Stimulated activated CD4-positive, alpha-beta T cell treated with anti-CD3 and anti-CD28 coated beads, Interleukin-4, amount 100 ng/mL, for 1 hour (primary cell): ENCODE measurements at regions not wholly inside any gene's neighbourhood (a gene's known extent, or its start where the extent isn't known, plus 50 kb on each side); places are given as distances from the start of the nearest gene placed in this dataset.

Experiments
- DNase-seq: peaks from one replicate; pipeline ENCODE4 v3.0.0-alpha.2; 2020

DNA sequence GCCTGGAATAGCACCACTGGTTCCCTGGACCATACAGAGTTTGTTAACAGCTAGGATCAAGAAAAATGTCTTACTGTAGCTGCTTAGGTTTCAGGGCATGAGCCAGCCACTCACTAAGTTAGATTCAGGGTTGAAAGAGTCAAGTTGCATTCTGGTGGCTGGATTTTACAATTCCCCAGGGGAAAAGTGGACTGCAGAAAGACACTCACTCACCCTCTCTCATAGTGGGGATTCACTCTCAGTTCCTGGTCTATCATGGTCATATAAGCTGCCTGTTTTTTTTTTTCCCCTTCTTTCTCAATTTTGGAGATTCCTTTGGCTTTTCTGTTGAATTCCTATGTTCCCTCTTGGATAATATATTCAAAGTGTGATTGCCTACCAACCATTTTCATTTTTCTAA, 744.2 kb upstream of the GRIA3 start:
- DNase-seq: no peak

DNA sequence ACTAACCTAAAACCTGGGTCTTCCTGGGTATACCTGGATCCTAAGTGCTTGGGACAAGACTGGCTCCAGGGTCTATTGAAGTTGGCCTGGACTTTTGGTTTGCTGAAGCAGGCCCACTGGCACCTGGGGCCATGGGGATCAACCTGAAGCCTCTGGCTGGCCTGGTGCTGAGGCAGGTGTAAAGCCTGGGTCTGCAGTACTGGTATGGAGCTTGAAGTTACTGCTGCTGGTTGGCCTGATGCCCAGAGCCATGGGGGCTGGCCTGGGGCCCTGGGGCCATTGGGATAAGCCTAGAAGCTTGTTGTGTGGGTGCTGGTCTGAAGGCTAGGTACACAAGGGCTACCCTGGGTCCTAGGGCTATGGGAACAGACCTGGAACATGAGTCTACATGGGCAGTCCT, 743.2 kb upstream of the GRIA3 start:
- DNase-seq: no peak

DNA sequence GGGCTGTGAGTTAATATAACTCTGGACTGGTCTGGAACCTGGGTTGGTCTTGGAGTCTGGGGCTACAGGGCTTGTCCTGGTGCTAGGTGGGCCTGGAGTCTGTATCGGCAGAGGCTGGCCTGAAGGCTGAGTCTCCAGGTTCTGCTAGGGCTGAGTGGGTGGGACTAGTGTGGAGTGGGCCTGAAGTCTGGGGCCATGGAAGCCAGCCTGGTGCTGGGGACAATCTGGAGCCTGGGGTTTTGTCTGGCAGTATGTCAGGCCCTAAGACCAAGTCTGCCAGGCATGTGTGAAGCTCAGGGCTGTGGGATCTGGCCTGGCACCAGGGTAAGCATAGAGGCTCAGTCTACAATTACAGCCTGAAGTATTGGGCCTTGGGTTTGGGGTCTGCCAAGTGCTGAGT, 742.6 kb upstream of the GRIA3 start:
- DNase-seq: no peak

DNA sequence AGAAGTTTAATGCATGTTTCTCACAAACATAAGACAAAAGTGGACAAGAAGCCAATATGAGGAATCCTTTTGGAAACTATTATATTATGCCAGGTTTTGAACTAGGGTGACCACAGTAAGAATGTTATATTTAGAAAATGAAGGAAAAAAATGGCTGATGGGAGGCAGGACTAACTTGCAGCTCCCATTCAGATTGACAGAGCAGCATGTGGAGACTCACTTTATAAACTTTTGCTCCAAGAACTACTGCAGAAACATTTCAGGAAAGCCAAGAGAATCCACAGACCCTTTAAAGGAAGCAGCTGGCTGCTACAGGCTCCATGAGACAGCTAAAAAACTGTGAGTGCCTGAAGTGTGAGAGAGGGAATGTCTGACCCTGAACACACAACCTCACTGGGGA, 738.6 kb upstream of the GRIA3 start:
- no peak for DNase-seq

DNA sequence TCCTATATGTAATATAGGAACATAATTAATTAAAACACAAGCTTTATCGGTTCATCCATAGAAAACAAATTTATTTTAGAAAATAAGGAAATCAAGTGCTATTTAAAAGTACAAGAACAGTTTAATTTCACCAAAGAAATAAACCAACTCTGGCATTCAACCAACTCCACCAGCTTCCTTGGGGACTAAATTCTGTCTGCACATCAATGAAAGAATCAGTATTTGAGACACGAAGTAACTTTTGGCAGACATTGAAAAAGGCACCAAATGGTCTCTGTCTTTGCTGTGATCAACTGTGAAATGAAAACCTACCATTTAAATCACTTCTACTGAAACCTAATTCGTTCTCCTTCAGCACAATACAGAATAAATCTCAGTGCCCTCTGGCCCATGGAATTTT, 719.7 kb upstream of the GRIA3 start:
- DNase-seq: no peak

DNA sequence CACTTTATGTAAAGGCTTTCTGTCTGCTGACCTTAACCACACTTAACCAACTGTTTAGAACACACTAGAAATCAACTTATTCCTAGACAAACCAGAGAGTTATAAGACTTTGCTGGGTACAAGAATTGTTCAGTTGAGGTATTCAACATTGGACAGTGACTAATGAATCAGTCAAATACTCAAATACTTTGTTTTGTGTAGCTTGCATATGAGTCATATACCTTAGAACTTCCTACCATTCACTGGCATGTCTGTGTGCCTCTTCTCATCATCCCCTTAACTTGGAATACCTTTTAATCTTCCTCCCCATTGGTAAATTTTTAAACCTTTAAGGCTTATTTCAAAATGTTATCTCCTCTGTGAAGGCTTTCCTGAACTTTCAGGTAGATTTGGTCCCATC, 708.8 kb upstream of the GRIA3 start:
- DNase-seq: no peak

DNA sequence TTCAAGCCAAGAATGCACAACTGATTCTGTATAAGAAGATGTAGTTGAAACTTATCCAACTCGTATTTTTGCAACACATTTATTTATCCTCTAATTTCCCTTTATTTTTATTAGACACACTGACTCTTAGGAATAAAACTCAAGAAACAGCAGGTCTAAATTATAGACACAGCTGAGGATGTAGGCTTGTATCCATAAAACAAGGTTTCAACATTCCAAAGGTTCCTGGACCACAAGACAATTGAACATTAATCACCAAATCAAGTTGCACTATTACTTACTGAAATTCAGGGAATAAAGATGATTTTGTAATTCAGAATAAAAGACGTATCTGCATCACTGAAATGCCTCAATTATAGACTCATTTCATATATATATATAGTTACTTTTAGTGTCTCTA, 683.5 kb upstream of the GRIA3 start:
- no peak for DNase-seq

DNA sequence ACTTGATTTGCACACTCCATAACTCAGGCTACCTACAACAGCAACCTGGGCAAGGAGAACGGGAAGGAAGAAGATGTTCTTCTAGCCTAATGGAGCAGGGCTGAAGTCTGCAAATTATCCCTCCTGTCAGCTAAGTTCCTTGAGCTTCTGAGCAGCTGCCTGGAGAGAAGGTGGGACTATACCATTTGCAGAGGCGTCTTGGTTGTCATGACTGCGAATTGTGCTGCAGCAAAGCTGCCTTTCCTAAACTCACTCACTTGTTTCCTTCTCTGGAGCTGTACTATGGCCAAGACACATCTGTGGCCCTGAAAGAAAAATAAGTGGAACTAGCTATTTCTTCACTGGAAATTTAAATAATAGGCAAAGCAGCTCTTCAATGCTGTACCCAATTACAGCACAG, 682.4 kb upstream of the GRIA3 start:
- no peak for DNase-seq

DNA sequence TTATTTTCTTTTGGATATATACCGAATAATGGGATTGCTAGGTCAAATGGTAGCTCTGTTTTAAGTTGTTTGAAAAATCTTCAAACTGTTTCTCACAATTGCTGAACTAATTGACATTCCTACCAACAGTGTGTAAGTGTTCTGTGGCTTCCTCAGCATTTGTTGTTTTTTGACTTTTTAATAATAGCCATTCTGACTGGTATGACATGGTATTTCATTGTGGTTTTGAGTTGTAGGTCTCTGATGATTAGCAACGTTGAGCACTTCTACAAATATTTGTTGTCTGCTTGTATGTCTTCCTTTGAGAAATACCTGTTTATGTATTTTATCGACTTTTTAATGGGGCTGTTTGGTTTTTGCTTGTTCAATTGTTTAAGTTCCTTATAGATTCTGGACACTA, 680.1 kb upstream of the GRIA3 start:
- no peak for DNase-seq

DNA sequence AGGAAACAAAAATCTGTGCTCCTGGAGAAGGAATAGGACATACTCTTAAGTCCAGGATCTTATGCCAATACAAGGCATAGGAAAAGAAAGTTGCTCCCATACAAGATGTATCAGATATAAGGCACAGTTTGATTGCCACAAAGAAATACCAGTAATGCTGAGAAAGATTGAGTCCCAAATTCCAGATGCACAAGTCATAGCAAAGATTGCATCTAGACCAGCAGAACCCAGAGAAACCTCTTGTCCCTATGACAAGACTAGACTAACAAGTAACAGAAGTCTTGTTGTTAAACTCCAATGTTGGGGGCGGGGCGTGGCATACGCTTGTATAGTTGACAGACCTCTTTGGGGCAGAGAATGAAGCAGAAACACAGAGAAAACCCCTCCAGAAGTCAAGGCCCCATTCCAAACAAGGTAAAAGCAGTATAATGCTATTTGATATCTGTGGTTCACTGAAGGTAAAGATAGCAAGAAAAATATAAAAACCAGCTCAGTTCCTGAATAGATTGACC, 671.5 kb upstream of the GRIA3 start:
- no peak for DNase-seq

DNA sequence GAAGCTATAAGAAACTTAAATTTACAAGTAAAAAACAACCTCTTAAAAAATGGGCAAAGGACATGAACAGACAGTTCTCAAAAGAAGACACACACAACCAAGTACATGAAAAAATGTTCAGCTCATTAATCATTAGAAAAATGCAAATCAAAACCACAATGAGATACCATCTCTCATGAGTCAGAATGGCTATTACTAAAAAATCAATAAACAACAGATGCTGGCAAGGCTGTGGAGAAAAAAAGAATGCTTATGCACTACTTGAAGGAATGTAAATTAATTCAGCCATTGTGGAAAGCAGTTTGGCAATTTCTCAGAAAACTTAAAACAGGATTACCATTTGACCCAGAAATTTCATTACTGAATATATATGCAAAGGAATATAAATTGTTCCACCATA, 666.3 kb upstream of the GRIA3 start:
- DNase-seq: no peak

DNA sequence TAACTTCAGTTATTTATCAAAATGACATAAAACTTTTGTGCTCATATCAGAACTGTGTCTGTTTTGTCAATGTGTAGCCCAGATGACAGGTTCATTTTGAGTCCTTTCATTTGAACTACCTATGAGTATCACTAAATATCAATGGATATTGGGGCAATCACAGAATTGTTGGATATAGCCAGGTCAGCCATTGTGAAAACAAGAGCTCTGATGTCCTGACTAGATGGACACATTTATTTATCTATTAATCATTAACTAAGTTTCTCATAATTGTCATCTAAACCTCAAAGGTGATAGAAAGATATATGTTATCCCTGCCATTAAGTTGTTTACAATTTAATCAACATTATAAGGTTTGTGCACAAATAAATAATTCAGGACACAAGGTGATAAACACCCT, 638.3 kb upstream of the GRIA3 start:
- DNase-seq: no peak

DNA sequence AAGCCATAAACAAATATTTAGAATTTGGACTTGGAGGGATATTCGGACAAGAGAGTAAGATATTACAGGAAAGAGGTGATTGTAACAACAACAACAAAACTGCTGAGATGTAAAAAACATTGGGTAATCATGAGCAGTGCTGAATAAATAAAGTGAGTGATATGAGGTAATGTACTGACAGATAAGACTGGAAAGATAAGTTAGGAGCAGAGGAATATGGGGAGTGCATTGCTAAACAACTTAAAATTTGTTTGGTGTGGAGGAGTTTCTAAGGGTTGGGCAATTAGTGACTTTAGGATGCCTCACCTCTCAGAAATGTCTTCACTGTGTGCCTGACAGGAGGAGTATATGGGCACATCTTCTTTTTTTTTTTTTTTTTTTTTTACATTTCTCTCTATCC, 637.8 kb upstream of the GRIA3 start:
- DNase-seq: no peak

DNA sequence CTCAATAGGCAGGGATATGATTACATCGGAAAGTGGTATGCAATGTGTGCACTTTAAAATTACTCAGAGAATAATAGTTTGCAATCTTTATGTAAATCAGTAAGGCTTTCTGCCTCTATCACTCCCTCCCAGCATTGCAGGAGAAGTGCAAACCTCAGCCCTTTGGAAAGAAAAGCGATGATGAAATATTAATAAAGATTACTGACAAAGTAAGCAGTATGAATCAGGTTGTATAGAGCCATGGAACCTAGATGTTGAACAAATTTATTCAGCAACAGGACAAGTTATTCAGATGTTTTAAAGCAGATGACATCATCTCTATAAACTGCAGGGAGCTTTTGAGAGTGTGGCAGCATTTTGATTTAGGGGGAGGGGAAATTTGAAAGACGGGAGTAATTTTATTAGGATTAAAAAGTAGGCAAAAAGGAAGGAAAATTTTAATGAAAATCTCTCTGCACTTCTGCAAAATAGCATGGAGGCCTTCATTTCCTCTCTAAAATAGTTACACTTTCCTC, 631.7 kb upstream of the GRIA3 start:
- DNase-seq: no peak

DNA sequence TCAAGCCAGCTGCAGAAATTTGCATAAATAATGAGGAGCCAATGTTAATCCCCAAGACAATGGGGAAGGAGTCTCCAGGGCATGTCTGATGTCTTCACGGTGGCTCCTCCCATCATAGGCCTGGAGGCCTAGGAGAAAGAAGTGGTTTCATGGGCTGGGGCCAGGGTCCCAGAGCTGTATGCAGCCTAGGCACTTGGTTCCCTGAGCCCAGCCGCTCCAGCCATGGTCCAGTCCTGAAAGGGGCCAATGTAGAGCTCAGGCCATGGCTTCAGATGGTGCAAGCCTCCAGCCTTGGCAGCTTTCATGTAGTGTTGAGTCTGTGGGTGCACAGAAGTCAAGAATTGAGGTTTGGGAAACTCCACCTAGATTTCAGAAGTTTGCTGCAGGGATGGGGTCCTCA, 628.2 kb upstream of the GRIA3 start:
- DNase-seq: no peak

DNA sequence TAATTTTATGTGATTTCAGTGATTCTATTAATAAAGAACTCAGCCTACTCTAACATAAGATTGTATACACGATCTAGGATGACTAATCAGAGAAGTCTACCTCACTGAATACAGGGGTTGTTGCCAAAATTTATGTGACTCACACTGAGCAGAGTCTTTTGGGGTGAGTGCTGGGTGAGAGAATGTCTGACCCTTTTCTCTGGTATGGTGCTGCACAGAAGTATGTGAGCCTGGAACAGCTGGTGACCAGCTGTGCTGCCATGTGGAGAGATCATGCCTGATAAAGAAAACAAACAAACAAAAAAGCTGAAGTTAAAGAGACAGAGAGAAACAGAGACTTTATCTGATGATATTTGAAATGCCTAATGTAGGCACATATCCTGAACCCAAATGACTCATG, 618.1 kb upstream of the GRIA3 start:
- DNase-seq: no peak

DNA sequence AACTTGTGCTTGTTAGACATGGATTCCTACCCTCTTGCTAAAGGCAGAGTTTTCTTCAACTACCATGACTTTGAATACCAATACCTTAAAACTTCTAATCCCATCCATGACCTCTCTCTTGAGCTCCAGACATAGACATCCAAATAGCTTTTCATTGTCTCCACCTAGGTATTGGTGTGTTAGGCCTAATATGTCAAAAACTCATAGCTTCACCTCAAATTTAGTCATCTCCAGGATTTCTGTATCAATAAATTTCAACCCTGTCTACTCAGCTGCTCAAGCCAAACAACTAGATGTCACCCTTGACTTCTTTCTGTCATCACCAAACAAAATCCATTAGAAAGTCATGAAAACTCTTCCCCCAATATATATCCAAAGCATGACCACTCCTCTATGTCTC, 617.7 kb upstream of the GRIA3 start:
- no peak for DNase-seq

DNA sequence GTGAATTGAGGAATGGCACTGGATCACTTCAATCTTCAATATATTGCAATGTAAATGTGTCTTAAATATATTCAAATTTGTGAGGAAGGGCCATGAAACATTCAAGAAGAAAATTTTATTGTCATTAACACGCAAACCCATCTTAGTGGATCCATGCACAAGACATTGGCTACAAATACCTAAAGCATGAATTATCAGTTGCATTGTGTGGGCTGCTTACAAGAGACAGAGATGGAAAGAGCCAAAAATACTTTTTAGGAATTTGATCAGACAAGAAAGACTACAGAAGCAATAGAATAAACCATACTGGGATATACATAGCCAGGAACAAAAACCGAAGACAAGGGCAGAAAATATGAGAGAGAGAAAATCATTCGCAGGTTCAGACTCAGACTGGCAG, 616.2 kb upstream of the GRIA3 start:
- no peak for DNase-seq

DNA sequence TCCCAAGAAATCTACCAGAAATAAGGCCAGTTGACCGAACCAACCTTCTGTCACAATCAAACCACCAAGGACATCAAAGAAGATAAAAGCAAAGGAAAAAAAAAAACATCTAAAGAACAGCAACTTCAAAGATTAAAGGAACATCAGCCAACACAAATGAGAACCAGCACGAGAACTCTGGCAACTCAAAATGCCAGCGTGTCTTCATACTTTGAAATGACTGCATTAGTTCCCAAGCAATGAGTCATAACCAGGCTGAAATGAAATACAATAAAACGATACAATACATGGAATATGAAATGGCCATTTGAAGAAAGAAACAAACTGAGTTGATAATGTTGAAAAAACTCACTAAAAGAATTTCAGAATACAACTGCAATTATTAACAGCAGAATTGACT, 611.6 kb upstream of the GRIA3 start:
- DNase-seq: no peak

DNA sequence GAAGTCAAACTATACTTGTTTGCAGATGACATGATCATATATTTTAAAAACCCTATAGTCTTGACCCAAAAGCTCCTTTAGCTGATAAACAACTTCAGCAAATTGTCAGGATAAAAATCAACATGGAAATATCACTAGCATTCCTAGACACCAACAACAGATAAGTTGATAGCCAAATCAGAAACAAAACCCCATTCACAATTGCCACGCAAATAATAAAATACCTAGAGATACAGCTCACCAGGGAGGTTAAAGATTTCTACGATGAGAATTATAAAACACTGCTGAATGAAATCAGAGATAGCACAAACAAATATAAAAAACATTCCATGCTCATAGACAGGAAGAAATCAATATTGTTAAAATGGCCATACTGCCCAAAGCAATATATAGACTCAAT, 605.0 kb upstream of the GRIA3 start:
- no peak for DNase-seq

DNA sequence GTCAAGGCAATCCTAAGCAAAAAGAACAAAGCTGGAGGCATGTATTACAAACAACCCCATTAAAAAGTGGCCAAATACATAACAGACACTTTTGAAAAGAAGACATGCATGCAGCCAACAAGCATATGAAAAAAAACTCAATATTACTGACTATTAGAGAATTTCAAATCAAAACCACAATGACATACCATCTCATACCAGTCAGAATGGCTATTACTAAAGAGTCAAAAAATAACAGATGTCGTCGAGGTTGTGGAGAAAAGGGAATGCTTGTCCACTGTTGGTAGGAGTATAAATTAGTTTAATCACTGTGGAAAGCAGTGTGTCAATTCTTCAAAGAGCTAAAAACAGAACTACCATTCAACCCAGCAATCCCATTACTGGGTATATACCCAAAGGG, 604.6 kb upstream of the GRIA3 start:
- no peak for DNase-seq

DNA sequence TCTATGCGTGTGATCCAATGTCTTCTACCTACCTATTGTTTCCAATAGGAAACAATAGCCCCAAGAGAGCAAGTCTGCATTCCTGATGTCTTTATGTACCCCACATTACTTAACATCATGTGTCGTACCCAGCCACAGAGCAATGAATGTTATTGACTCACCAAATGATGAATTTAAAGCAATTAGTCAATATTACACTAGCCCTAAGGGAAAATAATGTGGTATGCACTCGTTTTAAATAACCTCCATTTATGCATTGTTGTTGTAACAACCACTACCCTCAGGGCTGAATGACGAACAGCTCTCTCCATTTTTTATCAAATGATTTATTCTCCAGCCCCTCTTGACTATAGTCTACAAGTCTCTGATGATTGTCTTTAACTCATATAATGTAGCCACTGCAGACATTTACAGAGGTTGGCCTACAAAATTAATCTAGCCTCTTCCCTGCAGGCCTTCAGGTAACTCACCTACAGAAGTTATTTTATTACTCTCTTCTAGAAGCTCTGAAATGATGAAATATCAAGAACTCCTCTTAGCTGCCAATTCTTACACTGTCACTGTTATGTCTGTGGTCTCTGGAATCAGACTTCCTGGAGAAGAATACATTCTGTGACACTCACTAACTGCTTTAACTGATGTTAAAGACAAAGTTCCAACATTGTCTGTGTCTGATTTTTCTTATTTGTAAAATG, 601.7 kb upstream of the GRIA3 start:
- DNase-seq: no peak

DNA sequence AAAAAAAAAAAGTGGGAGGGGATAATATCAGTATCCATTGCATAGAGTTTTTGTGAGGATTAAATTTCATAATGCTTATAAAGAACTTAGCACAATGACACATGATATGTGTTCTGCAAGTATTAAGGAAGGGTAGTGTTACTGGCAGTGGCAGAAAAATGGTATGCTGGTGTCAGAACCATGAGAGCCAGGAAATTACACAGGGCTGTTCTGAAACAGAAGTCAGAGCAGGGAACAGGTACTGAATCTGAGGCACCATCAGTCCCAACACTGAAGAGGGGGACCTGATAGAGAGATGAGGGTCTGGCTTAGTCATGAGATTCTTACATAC, 601.1 kb upstream of the GRIA3 start:
- DNase-seq: no peak

DNA sequence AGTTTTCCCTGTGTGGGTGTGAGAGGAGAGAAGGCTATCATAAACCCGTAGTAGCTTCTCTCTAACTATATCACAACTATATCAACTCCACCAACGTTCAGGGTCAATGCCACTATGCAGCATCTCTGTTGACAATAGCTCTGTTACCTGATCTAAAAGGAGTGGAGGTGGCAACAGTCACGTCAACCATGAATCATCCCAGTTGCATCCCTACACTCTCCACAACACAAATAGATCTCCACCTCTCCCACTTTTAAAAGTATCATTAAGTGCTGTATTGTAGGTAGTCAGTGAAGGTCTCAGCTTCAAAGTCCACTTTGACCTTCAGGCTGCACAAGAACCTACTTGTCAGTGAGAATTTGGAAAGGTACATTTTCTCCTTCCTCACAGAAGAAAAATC, 600.5 kb upstream of the GRIA3 start:
- DNase-seq: no peak

DNA sequence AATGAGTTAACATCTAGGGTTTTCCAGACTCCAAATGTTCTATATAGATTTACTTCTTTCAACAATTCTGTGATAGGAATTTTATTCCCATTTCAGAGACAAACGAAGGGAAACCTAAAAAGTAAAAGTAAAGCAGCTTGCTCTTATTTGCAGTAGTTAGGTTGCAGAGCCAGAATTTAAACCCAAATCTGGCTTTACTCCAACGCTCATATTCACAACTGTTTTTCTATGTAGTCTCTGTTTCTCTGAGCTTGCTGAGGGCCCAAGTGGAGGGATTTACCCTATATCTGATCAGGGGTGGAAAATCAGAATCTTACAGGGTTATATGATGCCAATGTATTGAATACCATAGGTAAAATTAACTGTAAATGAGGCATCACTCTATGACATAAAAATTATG, 599.1 kb upstream of the GRIA3 start:
- DNase-seq: no peak

DNA sequence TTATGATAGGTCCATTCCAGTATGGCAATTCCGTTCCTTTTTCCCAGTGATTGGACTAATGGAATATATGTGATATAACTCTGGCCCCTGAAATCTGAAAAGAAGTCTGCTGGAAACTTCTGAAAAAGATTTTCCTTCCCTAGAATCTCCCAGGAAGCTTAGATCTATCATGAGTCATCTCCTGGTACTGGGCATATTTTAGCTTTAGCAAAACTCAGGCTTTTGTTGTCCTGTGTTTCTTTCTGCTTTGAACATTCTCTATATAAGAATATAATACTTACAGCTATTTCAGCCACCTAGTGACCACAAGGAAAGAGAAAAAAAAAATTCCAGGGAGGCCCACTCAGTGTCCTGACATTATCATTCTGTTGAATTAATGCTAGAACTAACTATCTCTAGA, 597.2 kb upstream of the GRIA3 start:
- no peak for DNase-seq
